Neuronal stem cell (in vitro differentiated cells): ENCODE measurements at regions not wholly inside any gene's neighbourhood (a gene's known extent, or its start where the extent isn't known, plus 50 kb on each side); places are given as distances from the start of the nearest gene placed in this dataset.
A peak's percentile ranks its signal among the peaks of the same experiment; 100 is the strongest.

ENCODE experiments used
- DNase-seq: peaks from one replicate; pipeline ENCODE4 v3.0.0-alpha.2; 2013; ENCODE audit warnings: low spot score
- H2AFZ ChIP-seq: one replicate; pipeline ENCODE4 v1.6.1; 2013; ENCODE audit warnings: mild to moderate bottlenecking, low read length, inconsistent platforms
- H2AK5ac ChIP-seq: 2 replicates; pipeline ENCODE4 v1.6.1; 2013; ENCODE audit warnings: low read depth, mild to moderate bottlenecking, inconsistent platforms, low read length, moderate library complexity, mixed read lengths
- H2BK120ac ChIP-seq: 2 replicates; pipeline ENCODE4 v1.6.1; 2013; ENCODE audit warnings: low read depth, mild to moderate bottlenecking, inconsistent platforms, low read length, moderate library complexity, mixed read lengths
- H2BK12ac ChIP-seq: one replicate; pipeline ENCODE4 v1.6.1; 2013; ENCODE audit warnings: low read length, inconsistent platforms
- H2BK15ac ChIP-seq: 2 replicates; pipeline ENCODE4 v1.6.1; 2013; ENCODE audit warnings: mild to moderate bottlenecking, low read length, inconsistent platforms, mixed read lengths
- H2BK5ac ChIP-seq: one replicate; pipeline ENCODE4 v1.6.1; 2013; ENCODE audit warnings: inconsistent platforms, mild to moderate bottlenecking, low read length, moderate library complexity
- H3K14ac ChIP-seq: one replicate; pipeline ENCODE4 v1.6.1; 2013; ENCODE audit warnings: low read length, inconsistent platforms
- H3K18ac ChIP-seq: 2 replicates; pipeline ENCODE4 v1.6.1; 2013; ENCODE audit warnings: low read length, inconsistent platforms
- H3K23ac ChIP-seq: 2 replicates; pipeline ENCODE4 v1.6.1; 2013; ENCODE audit warnings: low read depth, mild to moderate bottlenecking, mixed read lengths, low read length, inconsistent platforms; ENCODE audit not compliant: poor library complexity
- H3K27ac ChIP-seq: replicated peaks from 3 replicates; pipeline ENCODE4 v1.5.1; 2013; ENCODE audit warnings: low read length, inconsistent platforms
- H3K27me3 ChIP-seq, 3 experiments: 2 replicates each; pipeline ENCODE4 v1.6.1; 2013; ENCODE audit warnings: low read length in 3 of 3, mild to moderate bottlenecking in 2 of 3, inconsistent platforms in 1 of 3, low read depth in 1 of 3, mixed read lengths in 1 of 3, moderate library complexity in 1 of 3; ENCODE audit not compliant: control insufficient read depth in 3 of 3, insufficient read depth in 3 of 3
- H3K36me3 ChIP-seq, 2 donors: replicated peaks in 1 of 2; 2 replicates each; pipeline ENCODE4 v1.6.1; 2013; ENCODE audit warnings: low read length in 2 of 2; ENCODE audit not compliant: control insufficient read depth in 2 of 2, insufficient read depth in 2 of 2
- H3K4ac ChIP-seq: 2 replicates; pipeline ENCODE4 v1.6.1; 2013; ENCODE audit warnings: inconsistent platforms, mild to moderate bottlenecking, low read length, moderate library complexity
- H3K4me1 ChIP-seq, 2 donors: 1 replicate in 1 of 2; 2 replicates in 1 of 2; pipeline ENCODE4 v1.6.1; 2013; ENCODE audit warnings: low read length in 2 of 2, low read depth in 1 of 2; ENCODE audit not compliant: control insufficient read depth in 2 of 2, insufficient read depth in 1 of 2
- H3K4me2 ChIP-seq: one replicate; pipeline ENCODE4 v1.6.1; 2013; ENCODE audit warnings: mild to moderate bottlenecking, low read length, inconsistent platforms; ENCODE audit not compliant: insufficient read depth, poor library complexity, severe bottlenecking
- H3K4me3 ChIP-seq, 2 donors: 2 replicates each; pipeline ENCODE4 v1.5.1; 2013; ENCODE audit warnings: low read length in 2 of 2, mild to moderate bottlenecking in 2 of 2, inconsistent platforms in 1 of 2, moderate library complexity in 1 of 2
- H3K79me1 ChIP-seq: one replicate; pipeline ENCODE4 v1.6.1; 2013; ENCODE audit warnings: low read depth, mild to moderate bottlenecking, inconsistent platforms, low read length, moderate library complexity
- H3K9ac ChIP-seq: one replicate; pipeline ENCODE4 v1.6.1; 2013; ENCODE audit warnings: mild to moderate bottlenecking, low read depth, low read length, inconsistent platforms; ENCODE audit not compliant: poor library complexity
- H3K9me3 ChIP-seq, 2 donors: replicated peaks in 1 of 2; 2 replicates each; pipeline versions ENCODE3 to v1.6.1; 2013; ENCODE audit warnings: low read length in 2 of 2, mild to moderate bottlenecking in 2 of 2, inconsistent platforms in 1 of 2, low read depth in 1 of 2, mixed read lengths in 1 of 2, moderate library complexity in 1 of 2; ENCODE audit not compliant: control insufficient read depth in 2 of 2, insufficient read depth in 1 of 2
- H4K8ac ChIP-seq: one replicate; pipeline ENCODE4 v1.6.1; 2013; ENCODE audit warnings: low read depth, mild to moderate bottlenecking, inconsistent platforms, low read length, moderate library complexity
- H4K91ac ChIP-seq: one replicate; pipeline ENCODE4 v1.6.1; 2013; ENCODE audit warnings: low read length, low read depth, mild to moderate bottlenecking, inconsistent platforms; ENCODE audit not compliant: poor library complexity
- WGBS, 2 donors: extraction: QIAGEN DNeasy Blood & Tissue Kit; methylation state at CpG; one replicate each; pipeline ENCODE4 v1.1.7; 2013; ENCODE audit warnings: missing lambda C conversion rate in 2 of 2, mixed read lengths in 1 of 2; ENCODE audit not compliant: insufficient read length in 2 of 2, insufficient replicate concordance in 1 of 2; ENCODE audit errors: extremely low coverage in 2 of 2; 5-methylcytosine and 5-hydroxymethylcytosine counted together

DNA sequence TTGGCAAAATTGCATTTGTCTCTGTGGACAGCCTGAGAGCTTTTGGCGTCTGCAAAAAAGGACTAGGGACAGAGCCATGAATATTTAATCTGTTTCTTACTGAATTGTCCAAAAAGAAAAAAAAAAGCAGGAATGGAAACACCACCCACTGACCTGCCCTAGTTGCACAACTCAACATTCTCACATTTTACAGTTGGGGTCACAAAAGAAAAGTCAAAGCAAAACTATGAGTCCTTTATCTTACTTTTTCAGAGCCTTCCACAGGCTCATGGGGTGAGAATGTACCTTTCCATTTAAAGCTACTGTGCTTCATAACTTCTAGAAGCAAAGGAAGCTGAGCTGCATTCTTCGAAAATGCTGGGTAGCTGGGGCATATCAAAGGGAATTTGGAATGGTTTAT, 225.7 kb downstream of the FAM76B start:
- Histone ChIP-seq H4K8ac (no peak overlapping the region), H2BK5ac (no peak overlapping the region), H3K4me3 (no peak overlapping the region), H2AK5ac (no peak overlapping the region), H4K91ac (no peak overlapping the region), H3K14ac (no peak overlapping the region), H3K23ac (no peak overlapping the region), H3K4ac (no peak overlapping the region), H3K9me3 (peaks cover 2 to 6% of the 10 kb centered on the region in 2 donors), H2BK12ac (no peak overlapping the region), H2BK120ac (no peak overlapping the region), H3K36me3 (no peaks in the 10 kb centered on the region), H3K9ac (no peak overlapping the region), H2BK15ac (no peak overlapping the region), H3K4me2 (no peak overlapping the region), H3K79me1 (no peaks in the 10 kb centered on the region), H3K4me1 (peaks cover 5 to 10% of the 10 kb centered on the region in 2 donors), H2AFZ (peak overlapping the region; percentile 20), H3K27ac (no peak overlapping the region), H3K27me3 (peaks cover 0 to 6% (median 0%) of the 10 kb centered on the region in 3 experiments), H3K18ac (no peak overlapping the region)
- no peak for DNase-seq
- whole genome bisulfite sequencing, 2 donors: no CpG with 5 or more reads among the region's 2 CpGs

DNA sequence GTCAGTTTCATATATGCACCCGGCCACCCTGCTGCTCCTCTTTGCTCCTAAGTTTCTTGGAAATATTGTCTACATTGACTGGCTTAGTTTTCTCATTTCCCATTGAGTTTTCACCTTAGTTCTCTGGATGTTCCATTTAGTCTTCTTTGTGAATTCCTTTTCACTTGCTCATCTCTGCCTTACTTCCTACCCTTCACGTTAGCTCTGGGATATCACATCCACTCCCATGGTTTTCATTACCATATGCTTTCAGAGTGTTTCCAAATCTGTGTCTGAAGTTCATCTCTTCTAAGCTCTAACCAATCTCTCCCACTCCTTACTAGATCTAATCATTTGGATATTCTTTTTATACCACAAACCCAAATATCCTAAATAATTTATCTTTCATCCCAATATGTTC, 226.4 kb downstream of the FAM76B start:
- H4K91ac ChIP-seq: no peak overlapping the region
- H3K4ac ChIP-seq: no peak overlapping the region
- H3K9ac ChIP-seq: no peak overlapping the region
- H3K4me1 ChIP-seq: peaks cover 5 to 10% of the 10 kb centered on the region in 2 donors
- no peak overlapping the region for H2AK5ac ChIP-seq
- H4K8ac ChIP-seq: no peak overlapping the region
- H2BK15ac ChIP-seq: no peak overlapping the region
- H3K4me3 ChIP-seq: no peak overlapping the region
- no peak overlapping the region for H3K23ac ChIP-seq
- H3K79me1 ChIP-seq: no peaks in the 10 kb centered on the region
- H2AFZ ChIP-seq: no peak overlapping the region
- no peak for DNase-seq
- H3K27ac ChIP-seq: no peak overlapping the region
- peaks cover 0 to under 1% of the 10 kb centered on the region in 2 donors for H3K9me3 ChIP-seq
- no peak overlapping the region for H3K14ac ChIP-seq
- no peak overlapping the region for H2BK120ac ChIP-seq
- H2BK5ac ChIP-seq: no peak overlapping the region
- H3K27me3 ChIP-seq: peaks cover 0 to 7% (median 0%) of the 10 kb centered on the region in 3 experiments
- H2BK12ac ChIP-seq: no peak overlapping the region
- no CpG with 5 or more reads among the region's 2 CpGs for WGBS, 2 donors
- H3K36me3 ChIP-seq: no peaks in the 10 kb centered on the region
- H3K4me2 ChIP-seq: no peak overlapping the region
- H3K18ac ChIP-seq: no peak overlapping the region

DNA sequence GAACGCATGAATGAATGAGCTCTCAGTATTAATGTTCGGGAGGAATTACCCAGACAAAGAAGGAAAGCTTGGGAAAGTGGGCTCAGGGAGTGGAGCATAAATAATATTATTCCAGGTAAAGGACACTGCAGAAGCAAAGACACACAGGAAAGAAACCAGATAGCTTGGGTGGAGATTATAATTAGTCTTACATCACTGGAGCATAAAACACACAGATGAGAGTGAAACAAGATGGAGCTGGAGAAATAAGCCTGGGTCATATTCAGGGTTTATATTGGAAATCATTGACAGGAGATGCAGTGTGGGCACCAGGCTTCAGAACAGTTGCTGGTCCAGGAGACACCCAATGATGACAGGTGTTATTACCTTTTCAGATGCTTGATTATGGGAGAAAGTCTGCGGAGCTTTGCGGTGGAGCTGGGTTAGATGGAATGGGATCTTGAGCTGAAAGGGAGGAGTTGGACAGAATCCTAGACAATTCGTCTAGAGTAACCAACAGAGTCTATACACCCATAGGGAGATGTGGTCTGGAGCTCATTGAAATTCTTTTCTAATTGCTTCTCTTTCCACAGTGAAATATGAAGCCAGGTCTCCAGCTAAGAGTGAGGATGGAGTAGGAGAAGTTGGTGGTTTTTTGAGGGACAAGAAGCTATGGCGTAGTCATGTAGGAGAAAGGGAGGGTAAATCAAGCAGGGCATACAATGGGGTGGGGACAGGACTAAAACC, 227.2 kb downstream of the FAM76B start:
- Histone ChIP-seq H2AFZ (no peak overlapping the region), H2AK5ac (no peak overlapping the region), H3K9ac (no peak overlapping the region), H3K4me2 (no peak overlapping the region), H2BK5ac (no peak overlapping the region), H2BK12ac (no peak overlapping the region), H3K27ac (no peak overlapping the region), H3K18ac (no peak overlapping the region), H3K14ac (no peak overlapping the region), H3K4me3 (no peak overlapping the region), H4K91ac (no peak overlapping the region), H3K79me1 (no peaks in the 10 kb centered on the region), H2BK120ac (no peak overlapping the region), H2BK15ac (no peak overlapping the region), H3K4me1 (peaks cover 5 to 10% of the 10 kb centered on the region in 2 donors), H3K23ac (no peak overlapping the region), H3K4ac (no peak overlapping the region), H3K9me3 (no peaks in the 10 kb centered on the region), H3K36me3 (no peaks in the 10 kb centered on the region), H3K27me3 (peaks cover 0 to 12% (median 0%) of the 10 kb centered on the region in 3 experiments), H4K8ac (no peak overlapping the region)
- no CpG with 5 or more reads among the region's 6 CpGs for WGBS, 2 donors
- DNase-seq: no peak

- H3K9me3 ChIP-seq: no peaks in the 10 kb centered on the region
- no peak for DNase-seq
- no CpG with 5 or more reads among the region's 4 CpGs for whole genome bisulfite sequencing, 2 donors
- H2AFZ ChIP-seq: no peak overlapping the region
- no peak overlapping the region for H3K27ac ChIP-seq
- H3K4me1 ChIP-seq: peaks cover 0 to 5% of the 10 kb centered on the region in 2 donors
- H4K8ac ChIP-seq: no peak overlapping the region
- H3K18ac ChIP-seq: no peak overlapping the region
- H2BK15ac ChIP-seq: no peak overlapping the region
- H3K79me1 ChIP-seq: no peaks in the 10 kb centered on the region
- H3K27me3 ChIP-seq: peaks cover 0 to 16% (median 0%) of the 10 kb centered on the region in 3 experiments
- no peak overlapping the region for H2AK5ac ChIP-seq
- no peak overlapping the region for H3K14ac ChIP-seq
- H2BK5ac ChIP-seq: no peak overlapping the region
- H4K91ac ChIP-seq: no peak overlapping the region
- no peak overlapping the region for H3K4me3 ChIP-seq
- H3K9ac ChIP-seq: no peak overlapping the region
- H2BK12ac ChIP-seq: no peak overlapping the region
- H3K36me3 ChIP-seq: no peaks in the 10 kb centered on the region
- no peak overlapping the region for H3K4ac ChIP-seq
- H3K23ac ChIP-seq: no peak overlapping the region
- no peak overlapping the region for H2BK120ac ChIP-seq
- no peak overlapping the region for H3K4me2 ChIP-seq
Observed at GRCh38 chr11:95559899-95560298, 229.7 kb downstream of the FAM76B start.
